HCT116 (cell line): ENCODE measurements at regions not wholly inside any gene's neighbourhood (a gene's known extent, or its start where the extent isn't known, plus 50 kb on each side); places are given as distances from the start of the nearest gene placed in this dataset.

Experiments used
- CEBPB ChIP-seq: IDR thresholded peaks from 2 replicates; pipeline ENCODE4 v1.6.1; 2012; ENCODE audit warnings: low read depth
- CTCF ChIP-seq, 3 experiments: fragments of 200-600 bp in 1 of 3; sonication (generic) in 1 of 3; IDR thresholded peaks in 2 of 3; conservative IDR thresholded peaks in 1 of 3; 2 replicates each; pipeline ENCODE4 v1.5.1; 2012 to 2017; ENCODE audit warnings: low read depth in 2 of 3, low read length in 2 of 3, antibody characterized with exemption in 1 of 3, borderline replicate concordance in 1 of 3, control low read depth in 1 of 3, mild to moderate bottlenecking in 1 of 3, mixed read lengths in 1 of 3, mixed run types in 1 of 3, moderate library complexity in 1 of 3; ENCODE audit not compliant: insufficient read depth in 1 of 3
- EGR1 ChIP-seq: IDR thresholded peaks from 2 replicates; pipeline ENCODE4 v1.6.1; 2012; ENCODE audit warnings: low read depth
- POLR2A ChIP-seq: IDR thresholded peaks from 2 replicates; pipeline ENCODE4 v1.7.0; 2011; ENCODE audit warnings: borderline replicate concordance; ENCODE audit not compliant: insufficient read depth, insufficient read length; ENCODE audit errors: extremely low read depth
- RAD21 ChIP-seq: IDR thresholded peaks from 2 replicates; pipeline ENCODE4 v1.6.1; 2012; ENCODE audit warnings: low read depth, mild to moderate bottlenecking
- TCF7L2 ChIP-seq: IDR thresholded peaks from 2 replicates; pipeline ENCODE4 v1.7.0; 2011; ENCODE audit warnings: borderline replicate concordance, inconsistent platforms; ENCODE audit not compliant: insufficient read depth, insufficient read length; ENCODE audit errors: extremely low read depth
- YY1 ChIP-seq: IDR thresholded peaks from 2 replicates; pipeline ENCODE4 v1.6.1; 2011; ENCODE audit warnings: low read length, low read depth, moderate library complexity, mild to moderate bottlenecking; ENCODE audit not compliant: insufficient replicate concordance; ENCODE audit errors: extremely low read depth
- ZNF274 ChIP-seq: fragments of 200-500 bp; sonication (Bioruptor generic); IDR thresholded peaks from 2 replicates; pipeline ENCODE4 v1.6.1; 2014; ENCODE audit warnings: mild to moderate bottlenecking, low read depth, low read length, inconsistent platforms
- TF ChIP-seq, protein P1 (sequence below): IDR thresholded peaks from 2 replicates; pipeline ENCODE4 v1.6.1; 2012

- TF ChIP-seq CTCF (IDR thresholded peaks at IDR 0.05 in 2 of 3, conservative IDR thresholded peaks at IDR 0.05 in 1 of 3; ENCODE audit: borderline replicate concordance in 1 of 3, insufficient read depth in 1 of 3, low read depth in 2 of 3, low read length in 2 of 3): no peak
- no peak for TF ChIP-seq CEBPB
- no peak for TF ChIP-seq POLR2A
- TF ChIP-seq YY1: no peak
- no peak for TF ChIP-seq ZNF274
- TF ChIP-seq EGR1: no peak
- TF ChIP-seq TCF7L2: no peak
- TF ChIP-seq, protein P1, sequence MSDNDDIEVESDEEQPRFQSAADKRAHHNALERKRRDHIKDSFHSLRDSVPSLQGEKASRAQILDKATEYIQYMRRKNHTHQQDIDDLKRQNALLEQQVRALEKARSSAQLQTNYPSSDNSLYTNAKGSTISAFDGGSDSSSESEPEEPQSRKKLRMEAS: no peak
- no peak for TF ChIP-seq RAD21
Observed at GRCh38 chr6:66429210-66429609, 722.2 kb upstream of the EYS start.
